ENCODE measurements at regions not wholly inside any gene's neighbourhood (a gene's known extent, or its start where the extent isn't known, plus 50 kb on each side); places are given as distances from the start of the nearest gene placed in this dataset.

GRCh38 chr5:135708481-135709207 is 125.8 kb upstream of the SLC25A48 start:
- no peak for TF ChIP-seq CTCF (IDR thresholded peaks at IDR 0.05)
- no peak for TF ChIP-seq ZFX (IDR thresholded peaks at IDR 0.05; ENCODE audit: borderline replicate concordance)

Data from 22Rv1 (cell line).